ENCODE measurements at regions not wholly inside any gene's neighbourhood (a gene's known extent, or its start where the extent isn't known, plus 50 kb on each side); places are given as distances from the start of the nearest gene placed in this dataset.

GRCh38 chr13:107301724-107302374, 733.9 kb upstream of the ARGLU1 start (continued):
- no peak for TF ChIP-seq CSRNP3 (CRISPR knock-in tag; IDR thresholded peaks at IDR 0.05)
- TF ChIP-seq ZFP3 (CRISPR knock-in tag; IDR thresholded peaks at IDR 0.05) = no peak
- no peak for TF ChIP-seq OSR1 (CRISPR knock-in tag; IDR thresholded peaks at IDR 0.05)

- TF ChIP-seq CREB5 (CRISPR knock-in tag; IDR thresholded peaks at IDR 0.05; ENCODE audit: low read depth) = no peak
- no peak for ATAC-seq
Measured at GRCh38 chr13:107299717-107300116, 731.8 kb upstream of the ARGLU1 start.

GRCh38 chr13:107296804-107297203, 728.9 kb upstream of the ARGLU1 start:
- ATAC-seq = peak; percentile 82

GRCh38 chr13:107295416-107296140, 727.6 kb upstream of the ARGLU1 start:
- TF ChIP-seq ZNF565 (CRISPR knock-in tag; conservative IDR thresholded peaks at IDR 0.05; ENCODE audit: low read depth) (no peak), ISL1 (CRISPR knock-in tag; IDR thresholded peaks at IDR 0.05) (peak; percentile 83), ARNTL (CRISPR knock-in tag; IDR thresholded peaks at IDR 0.05; ENCODE audit: borderline replicate concordance, low read depth) (no peak)
- peak; percentile 70 for ATAC-seq

More at GRCh38 chr13:107296804-107297203, 728.9 kb upstream of the ARGLU1 start:
- TF ChIP-seq ZC3H10 (CRISPR knock-in tag; IDR thresholded peaks at IDR 0.05) (peak; percentile 52; the same call in 1 of the 2 replicates), ISL1 (CRISPR knock-in tag; IDR thresholded peaks at IDR 0.05) (peak; percentile 80), TOX (CRISPR knock-in tag; IDR thresholded peaks at IDR 0.05; ENCODE audit: borderline replicate concordance) (0 out of 2 replicates have a peak, but pooled peaks have one; percentile 35), SNAI2 (CRISPR knock-in tag; IDR thresholded peaks at IDR 0.05) (no peak)

GRCh38 chr13:107293924-107294323, 726.0 kb upstream of the ARGLU1 start:
- no peak for ATAC-seq
- TF ChIP-seq OSR1 (CRISPR knock-in tag; IDR thresholded peaks at IDR 0.05) (no peak), BACH2 (CRISPR knock-in tag; IDR thresholded peaks at IDR 0.05; ENCODE audit: borderline replicate concordance) (no peak), ARNTL (CRISPR knock-in tag; IDR thresholded peaks at IDR 0.05; ENCODE audit: borderline replicate concordance, low read depth) (no peak), ESRRG (CRISPR knock-in tag; IDR thresholded peaks at IDR 0.05) (no peak), SNAI2 (CRISPR knock-in tag; IDR thresholded peaks at IDR 0.05) (no peak), PPARA (CRISPR knock-in tag; IDR thresholded peaks at IDR 0.05; ENCODE audit: borderline replicate concordance) (no peak), TSHZ2 (CRISPR knock-in tag; IDR thresholded peaks at IDR 0.05) (no peak), RARB (CRISPR knock-in tag; IDR thresholded peaks at IDR 0.05) (no peak), POU6F1 (CRISPR knock-in tag; IDR thresholded peaks at IDR 0.05; ENCODE audit: borderline replicate concordance, low read depth) (no peak), ZC3H10 (CRISPR knock-in tag; IDR thresholded peaks at IDR 0.05) (no peak), CSRNP3 (CRISPR knock-in tag; IDR thresholded peaks at IDR 0.05) (no peak), ZFP3 (CRISPR knock-in tag; IDR thresholded peaks at IDR 0.05) (no peak), TOX (CRISPR knock-in tag; IDR thresholded peaks at IDR 0.05; ENCODE audit: borderline replicate concordance) (no peak), ZNF70 (CRISPR knock-in tag; IDR thresholded peaks at IDR 0.05) (no peak), ZFP30 (CRISPR knock-in tag; IDR thresholded peaks at IDR 0.05) (no peak)
